Occipital lobe (tissue), 1 donor: ENCODE measurements at regions not wholly inside any gene's neighbourhood (a gene's known extent, or its start where the extent isn't known, plus 50 kb on each side); places are given as distances from the start of the nearest gene placed in this dataset.
"Not testable (repeated sequence)": the region's sequence is repeated elsewhere in the genome, so short reads cannot be mapped to it uniquely, and the experiment has no call there.

Experiments
- DNase-seq: peaks from one replicate; lab custom pipeline; 2025; lab: John Stamatoyannopoulos, UW

DNA sequence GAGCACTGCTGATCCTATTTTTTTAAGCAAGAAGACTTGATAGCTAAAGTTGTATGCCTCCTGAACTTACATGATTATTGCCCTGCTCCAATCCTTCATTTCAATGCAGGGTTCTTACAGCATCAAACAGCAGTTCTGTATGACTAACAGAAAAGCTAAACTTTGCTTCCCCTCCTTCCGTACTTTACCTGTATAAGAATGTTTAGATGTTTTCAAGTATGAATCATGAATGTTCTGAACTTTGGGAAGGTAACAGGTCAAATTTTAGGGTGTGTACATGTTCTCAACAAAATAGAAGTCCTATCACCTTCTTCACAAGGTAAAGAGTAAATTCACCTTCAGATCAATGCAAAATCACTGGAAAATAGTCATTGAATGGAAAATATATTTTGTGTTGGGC lies 972.6 kb upstream of the SEMA6A start:
- no peak for DNase-seq

DNA sequence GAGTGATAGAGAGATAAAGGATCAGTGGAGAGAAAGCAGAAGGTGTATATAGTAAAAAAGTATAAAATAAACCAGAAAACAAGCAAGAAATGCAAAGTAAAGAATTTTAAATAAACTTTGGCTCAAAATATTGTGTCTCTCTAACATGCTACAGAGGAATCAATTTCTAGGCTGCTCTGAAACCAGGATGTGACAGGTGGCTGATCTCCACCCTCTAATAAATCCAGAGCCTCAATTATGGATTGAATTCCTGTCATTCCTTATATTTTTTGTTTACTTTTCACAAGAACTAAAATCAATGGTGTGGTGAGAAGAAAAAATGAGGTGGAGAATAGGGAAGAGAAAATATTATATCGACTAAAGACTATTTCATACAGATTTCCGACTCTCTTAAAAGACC lies 965.1 kb upstream of the SEMA6A start:
- DNase-seq: no peak

DNA sequence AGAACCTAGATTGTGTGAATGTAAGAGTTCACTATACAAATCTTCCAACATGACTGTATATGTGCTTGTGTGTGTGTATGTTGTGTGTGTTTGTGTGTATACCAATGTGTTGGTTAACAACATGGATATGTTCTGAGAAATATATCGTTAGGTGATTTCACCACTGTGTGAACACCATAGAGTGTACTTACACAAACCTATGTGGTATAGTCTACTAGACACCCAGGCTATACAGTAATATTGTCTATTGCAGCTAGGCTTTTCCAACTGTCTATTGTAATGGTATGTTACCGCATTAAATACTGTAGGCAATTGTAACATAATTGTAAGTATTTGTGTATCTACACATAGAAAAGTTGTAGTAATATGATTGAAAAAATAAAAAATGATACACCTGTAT lies 959.2 kb upstream of the SEMA6A start:
- DNase-seq: no peak

DNA sequence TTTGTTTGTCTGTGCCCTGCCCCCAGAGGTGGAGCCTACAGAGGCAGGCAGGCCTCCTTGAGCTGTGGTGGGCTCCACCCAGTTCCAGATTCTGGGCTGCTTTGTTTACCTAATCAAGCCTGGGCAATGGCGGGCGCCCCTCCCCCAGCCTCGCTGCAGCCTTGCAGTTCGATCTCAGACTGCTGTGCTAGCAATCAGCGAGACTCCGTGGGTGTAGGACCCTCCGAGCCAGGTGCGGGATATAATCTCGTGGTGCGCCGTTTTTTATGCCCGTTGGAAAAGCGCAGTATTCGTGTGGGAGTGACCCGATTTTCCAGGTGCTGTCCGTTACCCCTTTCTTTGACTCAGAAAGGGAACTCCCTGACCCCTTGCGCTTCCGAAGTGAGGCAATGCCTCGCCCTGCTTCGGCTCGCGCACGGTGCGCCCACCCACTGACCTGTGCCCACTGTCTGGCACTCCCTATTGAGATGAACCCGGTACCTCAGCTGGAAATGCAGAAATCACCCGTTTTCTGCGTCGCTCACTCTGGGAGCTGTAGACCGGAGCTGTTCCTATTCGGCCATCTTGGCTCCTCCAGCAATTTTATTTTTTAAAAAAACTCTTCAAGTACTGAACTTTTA lies 958.5 kb upstream of the SEMA6A start:
- not testable (repeated sequence) for DNase-seq

DNA sequence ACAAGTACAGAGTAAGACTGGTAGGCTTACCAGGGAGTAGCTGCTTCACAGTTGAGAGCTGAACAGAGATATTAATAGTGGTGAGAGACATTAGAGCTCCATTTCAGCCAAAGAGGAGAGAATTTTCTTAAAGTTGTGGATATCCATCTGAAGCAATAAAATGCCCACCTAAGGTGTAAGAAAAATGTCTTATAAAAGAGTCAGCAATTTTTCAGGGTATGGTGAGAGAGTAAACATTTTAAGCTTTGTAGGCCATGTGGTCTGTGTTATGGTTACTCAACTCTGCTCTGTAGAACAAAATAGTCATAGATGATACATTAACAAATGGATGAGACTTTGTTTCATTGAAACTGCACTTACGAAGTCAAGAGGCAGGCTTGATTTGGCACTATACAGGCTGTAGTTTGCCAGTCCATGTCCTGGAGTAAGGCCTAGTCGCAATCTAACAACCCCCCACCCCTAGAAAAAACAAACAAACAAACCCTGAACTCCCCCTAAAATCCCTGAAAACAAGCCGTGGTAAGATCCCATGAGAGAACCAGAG lies 945.4 kb upstream of the SEMA6A start:
- DNase-seq: no peak

DNA sequence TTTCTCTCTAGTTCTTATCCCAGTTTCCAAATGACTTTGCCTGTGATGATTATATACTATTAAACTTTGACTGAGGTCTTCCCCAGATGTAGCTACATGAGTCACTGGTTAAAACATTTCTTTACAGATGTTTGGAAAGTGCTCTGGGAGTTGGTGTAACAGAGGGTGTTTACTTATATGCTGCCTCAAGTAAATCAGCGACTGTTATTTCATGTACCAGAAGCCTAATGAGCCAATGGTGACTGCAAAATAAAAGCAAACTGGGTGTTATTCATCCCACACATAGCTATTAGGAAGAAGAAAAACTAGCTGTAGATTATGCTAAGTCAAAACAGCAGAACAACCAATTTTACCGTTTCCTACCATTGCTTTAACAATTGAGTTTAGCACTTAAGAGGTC lies 929.7 kb upstream of the SEMA6A start:
- DNase-seq: no peak

DNA sequence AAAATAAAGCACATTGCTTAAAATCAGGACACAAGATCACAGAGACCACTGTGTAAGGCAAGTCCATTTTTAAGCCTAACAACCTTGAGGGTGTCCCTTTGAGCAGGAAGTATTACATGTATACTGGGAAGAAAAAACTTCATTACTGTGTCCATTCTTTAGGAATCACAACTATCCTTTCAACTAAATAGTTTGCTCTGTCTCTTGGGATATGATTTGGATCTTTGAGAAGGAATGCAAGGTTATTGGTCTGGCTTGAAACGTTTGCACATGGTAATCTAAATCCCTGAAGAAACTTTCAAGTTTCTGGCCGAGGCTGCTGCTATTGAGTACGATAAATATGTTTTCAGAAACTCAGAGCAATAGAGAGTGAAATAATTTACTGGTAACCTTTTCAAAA lies 923.0 kb upstream of the SEMA6A start:
- no peak for DNase-seq

DNA sequence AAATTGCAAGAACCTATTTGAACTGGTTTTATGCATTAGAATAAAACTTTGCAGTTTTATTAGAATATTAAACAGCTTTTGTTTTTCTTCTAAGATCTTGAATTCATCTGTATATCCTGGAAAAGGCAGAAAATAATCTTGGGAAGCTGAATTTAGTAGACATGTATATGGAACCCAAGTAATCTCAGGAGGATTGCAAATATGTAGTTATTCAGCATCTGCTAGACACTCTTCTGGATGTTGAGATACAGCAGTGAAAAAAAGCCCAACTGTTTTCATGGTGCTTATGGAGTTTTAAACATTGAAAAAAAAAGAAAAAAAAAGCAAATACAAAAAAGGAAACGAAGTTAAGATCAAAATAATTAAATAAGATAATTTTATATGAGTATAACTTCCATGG lies 922.2 kb upstream of the SEMA6A start:
- DNase-seq: no peak

DNA sequence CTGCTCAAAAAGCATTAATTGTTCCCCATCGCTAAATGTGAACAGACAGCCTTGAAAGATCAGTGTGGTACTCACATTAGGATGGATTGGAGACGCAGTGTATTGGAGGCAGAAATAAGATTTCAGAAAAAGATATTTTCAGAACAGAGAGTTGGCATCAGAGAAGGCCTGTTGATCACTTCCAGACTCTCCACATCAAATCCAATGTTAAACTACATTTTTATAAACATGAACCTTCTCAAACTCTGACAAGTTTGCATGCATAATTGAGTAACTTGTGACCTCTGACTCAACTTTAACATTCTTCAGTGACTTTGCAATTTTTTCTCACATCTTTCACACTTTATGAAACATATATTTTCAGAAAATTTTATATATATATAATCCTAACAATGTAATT lies 919.6 kb upstream of the SEMA6A start:
- DNase-seq: no peak

DNA sequence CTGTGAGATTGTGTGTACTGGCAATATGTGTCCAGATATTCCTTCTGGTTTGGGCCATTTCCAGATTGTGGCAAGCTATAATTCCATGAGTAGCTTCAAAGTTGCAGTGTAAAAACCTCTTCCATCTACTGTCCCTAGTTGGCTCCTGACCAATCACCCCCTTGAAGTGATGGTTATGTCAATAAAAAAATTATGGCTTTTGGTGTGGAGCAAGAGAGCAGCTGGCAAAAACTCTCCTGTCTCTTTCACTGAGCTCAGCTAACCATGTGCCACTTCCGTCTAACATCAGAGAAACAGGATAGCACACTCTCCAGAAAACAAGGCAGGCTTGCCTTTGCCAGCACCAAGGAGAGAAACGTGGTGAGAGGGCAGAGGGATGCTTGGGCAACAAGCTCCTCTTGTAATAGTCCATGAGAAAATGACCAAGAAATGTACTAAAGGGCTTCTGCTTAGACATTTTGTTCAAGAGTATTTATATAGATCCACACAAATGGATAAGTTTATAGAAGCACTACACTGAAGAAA lies 914.4 kb upstream of the SEMA6A start:
- DNase-seq: no peak

DNA sequence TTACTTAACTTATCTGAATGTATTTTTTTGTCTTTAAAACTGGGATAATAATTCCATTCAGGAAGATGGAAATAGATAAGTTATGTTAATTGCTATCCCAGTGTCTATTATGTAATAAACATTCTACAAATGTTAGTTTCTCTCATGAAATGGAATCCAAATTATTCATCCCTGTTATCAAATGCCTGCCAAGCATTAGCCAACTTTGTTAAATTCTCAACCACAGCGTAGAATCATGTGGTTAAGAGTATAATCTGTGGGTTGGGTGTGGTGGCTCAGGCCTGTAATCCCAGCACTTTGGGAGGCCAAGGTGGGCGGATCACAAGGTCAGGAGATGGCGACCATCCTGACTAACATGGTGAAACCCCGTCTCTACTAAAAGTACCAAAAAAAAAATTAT lies 912.9 kb upstream of the SEMA6A start:
- DNase-seq: no peak

DNA sequence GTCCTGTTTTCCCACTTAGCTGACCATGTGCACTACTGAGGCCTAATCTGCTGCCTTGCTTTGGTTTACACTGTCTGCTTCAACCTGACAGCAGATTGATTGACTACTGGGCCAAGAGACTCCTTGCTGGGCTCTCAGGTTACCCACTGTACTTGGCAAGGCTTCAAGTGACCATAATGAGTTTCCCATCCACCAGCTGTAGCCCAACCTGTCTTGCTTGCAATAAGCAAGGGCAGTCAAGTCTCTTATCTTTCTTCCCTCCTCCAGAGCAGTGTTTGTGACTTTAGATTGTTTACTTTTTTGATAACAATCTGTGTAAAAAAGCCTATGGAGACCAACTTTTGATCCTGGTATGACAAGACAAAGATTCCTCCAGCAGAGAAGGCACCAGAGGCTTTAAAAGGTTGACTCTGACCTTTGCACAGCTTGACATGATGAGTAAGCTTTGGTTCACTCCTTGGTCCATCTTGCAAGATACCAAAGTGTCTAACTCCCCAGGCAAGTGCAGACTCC lies 912.3 kb upstream of the SEMA6A start:
- DNase-seq: no peak

DNA sequence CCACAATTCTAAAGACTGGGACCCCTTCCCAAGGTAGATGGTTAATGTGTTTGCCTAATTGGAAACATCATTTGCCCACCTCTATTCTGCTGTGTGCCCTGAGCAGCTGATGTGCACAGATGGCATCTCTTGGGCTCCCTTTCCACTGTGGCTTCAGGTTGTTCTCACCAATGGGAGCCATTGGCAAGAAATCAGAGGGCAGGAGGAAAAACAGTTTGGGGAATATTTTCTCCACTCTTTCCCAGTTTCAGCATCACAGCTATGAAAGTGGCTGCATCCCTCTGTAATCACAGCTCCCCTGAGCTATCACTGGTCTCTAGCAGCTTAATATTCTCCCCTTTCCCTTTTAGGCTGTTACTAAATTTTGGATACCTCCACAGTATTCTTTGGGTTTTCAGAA lies 911.6 kb upstream of the SEMA6A start:
- no peak for DNase-seq

DNA sequence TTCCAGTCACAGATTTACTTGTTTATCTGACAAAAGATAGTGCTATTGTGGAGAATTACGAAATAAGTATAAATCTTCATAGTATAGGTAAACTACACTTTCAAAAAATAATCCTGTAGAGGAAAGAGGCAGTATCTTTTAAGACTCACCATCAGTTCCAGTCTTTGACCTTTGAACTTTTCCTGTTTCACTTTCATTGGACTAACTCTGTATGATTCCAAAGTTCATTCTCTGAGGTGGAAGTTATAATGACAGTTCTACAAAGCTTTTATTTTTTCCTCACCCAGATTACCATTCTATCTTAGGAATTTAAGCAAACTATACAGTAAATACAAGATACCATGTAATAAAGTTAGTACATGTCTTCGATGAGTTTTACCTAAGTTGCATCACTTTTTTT lies 901.3 kb upstream of the SEMA6A start:
- DNase-seq: no peak

DNA sequence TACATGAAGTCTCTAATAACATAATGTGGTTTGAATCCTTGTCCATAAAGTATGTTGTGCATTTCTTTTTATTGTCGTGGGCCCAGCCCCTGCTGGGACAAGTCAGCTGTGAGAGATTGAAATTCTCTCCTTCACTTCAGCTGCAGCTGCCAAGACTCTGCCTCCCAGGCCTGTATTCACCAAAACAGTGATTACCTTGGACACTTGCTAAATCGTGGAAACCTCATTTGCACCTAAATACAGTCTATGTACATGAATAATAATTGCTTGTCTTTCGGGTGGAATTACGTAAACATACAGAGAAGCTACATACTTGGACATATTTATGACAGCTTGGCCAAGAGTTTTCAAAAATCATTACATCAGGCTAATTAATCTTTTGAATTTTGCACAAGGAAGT lies 898.5 kb upstream of the SEMA6A start:
- no peak for DNase-seq

DNA sequence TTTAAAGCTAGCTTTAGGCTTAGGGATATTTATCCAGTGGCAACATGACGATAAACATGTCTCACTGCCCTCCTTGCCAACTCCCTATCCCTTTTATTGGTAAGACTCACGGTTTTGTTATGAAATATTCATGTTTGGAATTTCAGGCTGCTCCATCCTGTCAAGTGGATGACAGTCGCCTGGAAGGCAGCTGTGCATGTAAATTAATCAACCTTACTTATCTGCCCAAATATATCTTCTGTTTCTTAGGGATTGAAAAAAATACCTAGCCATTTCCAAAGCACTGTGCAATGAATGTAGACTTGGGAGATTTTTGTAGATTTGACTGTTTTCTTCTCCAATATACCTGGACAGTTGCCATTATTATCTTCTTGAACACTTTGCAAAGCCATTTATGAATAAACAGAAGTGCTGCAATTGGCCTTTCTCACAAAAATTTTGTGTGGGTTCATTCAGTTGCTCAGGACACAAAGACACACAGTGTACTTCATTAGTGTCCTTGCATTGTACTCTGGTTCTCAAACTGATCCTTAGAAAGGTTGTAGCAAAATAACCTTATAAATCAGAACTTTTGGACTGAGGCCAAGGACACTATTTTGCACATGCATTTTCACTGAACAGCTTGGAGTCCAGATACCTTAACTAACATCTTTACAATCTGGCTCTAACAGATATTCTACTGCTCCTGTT lies 889.4 kb upstream of the SEMA6A start:
- no peak for DNase-seq

DNA sequence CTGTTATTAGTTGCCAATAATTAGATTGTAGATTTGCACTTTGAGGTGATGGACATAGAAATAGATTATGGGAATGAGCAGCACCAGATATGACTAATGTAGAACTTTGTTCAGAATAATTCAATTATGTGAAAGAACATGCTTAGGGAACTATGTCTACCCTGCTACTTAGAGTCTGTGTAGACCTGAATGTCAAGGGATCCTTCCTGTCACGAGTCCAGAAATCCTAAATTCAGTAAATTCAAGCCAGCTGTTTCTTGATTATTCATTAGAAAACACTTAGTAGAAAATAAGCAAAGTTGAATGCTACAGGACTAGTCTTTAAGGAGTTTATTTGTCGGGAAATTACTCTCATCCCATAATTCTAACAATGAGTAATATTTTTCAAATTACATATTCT lies 887.3 kb upstream of the SEMA6A start:
- DNase-seq: no peak

DNA sequence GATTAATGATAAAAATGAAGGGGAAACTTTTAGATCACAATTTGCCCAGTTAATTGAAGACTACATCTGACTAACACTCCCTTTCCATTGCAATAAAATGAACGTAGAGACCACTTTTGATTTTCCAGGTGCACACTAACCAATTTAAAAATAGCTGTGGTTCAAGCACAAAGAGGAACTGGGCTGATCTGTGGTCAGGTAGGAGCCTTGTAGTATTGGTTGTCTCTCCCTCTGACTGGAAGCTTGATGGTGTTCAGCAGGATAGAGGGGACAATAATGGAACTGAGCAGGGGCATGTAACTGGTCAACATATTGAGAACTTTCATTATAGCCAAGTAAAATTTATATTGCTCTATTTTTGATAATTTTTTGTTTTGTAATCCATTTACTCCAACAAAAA lies 886.8 kb upstream of the SEMA6A start:
- no peak for DNase-seq

DNA sequence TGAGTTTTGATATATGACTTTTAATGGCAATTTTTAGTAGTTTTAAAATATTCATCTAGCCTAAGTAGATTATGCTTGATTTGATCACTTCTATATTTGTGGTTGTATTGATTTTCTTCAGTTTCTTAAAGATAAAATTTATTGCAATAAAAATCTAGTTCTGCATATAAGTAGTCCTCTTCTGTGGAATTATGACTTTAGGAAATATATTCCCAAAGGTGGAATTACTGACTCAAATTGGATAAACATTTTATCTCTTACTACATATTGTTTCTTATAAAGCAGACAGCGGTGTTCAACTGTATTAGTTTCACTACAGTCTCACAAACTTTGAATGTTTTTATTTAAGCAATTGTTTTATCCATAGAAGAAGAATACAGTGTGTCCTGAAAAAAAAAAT lies 883.0 kb upstream of the SEMA6A start:
- no peak for DNase-seq

DNA sequence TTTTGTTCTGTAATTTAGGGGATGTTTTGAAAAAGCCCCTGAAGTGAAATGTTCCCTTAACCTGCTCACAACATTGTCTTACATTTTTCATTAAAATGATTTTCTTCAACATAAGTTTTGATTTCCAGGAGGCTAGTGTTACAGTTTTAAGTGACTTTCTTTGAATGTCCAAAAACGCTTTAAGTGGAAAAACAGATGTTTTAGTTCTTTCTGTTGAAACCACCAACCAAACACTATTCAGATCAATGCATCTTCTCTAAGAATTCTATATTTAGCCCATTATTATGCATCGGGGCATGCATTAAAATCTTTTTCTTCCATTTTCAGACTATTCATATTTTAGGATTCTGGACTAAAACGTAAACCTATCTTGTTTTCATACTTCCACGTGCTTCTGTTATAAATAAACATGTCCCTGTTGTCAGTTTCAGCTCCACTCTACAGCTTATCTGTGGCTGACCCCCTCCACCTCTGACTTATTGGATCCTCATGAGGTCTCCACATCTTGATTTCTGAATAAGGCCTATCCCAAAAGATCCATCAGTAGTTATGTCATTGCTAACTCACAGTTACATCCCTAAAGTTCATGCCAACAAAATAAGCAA lies 882.3 kb upstream of the SEMA6A start:
- DNase-seq: no peak

DNA sequence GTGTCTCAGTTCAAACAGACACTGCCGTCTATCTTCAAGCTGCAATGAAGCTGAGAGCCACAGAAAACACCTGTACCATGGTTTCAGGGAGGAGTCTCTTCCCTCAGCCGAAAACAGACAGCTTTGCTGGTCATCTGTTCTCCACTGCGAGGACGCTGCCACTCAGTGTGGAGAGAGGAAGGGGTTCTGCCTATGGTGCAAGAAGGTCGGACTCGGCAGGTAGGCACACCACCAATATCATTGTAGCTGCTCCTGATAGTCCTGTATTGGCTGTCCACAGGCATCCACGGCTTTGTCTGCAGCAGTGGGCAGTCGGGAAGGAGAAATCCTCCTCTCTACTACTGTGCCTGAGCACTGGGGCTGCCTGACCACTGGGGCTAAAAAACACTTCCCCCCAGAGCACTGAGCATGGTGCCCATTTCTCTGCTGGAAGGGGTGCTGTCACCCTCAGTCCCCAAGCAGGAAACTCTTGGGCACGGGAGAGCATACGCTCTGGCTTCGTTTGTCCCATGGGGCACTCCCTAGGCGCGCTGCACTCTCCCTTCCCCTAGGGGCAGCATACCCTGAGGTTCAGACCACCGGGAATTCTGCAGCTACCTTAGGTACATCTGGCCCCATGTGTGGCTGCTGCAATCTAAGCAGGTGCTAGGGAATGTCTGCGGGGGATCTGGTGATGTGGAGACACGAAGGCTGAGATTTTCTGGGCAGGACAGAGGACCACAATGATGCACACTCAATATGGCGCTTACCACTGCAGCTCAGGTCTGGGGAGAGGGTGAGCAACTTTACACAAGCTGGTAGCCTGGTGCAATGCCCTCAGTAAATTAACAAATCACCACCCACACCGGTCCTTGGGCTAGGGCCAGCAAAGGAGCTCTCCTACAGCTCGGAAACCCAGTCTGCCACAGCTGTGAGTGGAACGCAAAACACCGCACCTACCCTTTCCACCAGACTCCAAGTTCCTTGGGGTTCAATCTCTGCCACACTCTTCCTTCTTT lies 880.9 kb upstream of the SEMA6A start:
- no peak for DNase-seq
